Choroid plexus epithelial cell (primary cell): ENCODE measurements at regions not wholly inside any gene's neighbourhood (a gene's known extent, or its start where the extent isn't known, plus 50 kb on each side); places are given as distances from the start of the nearest gene placed in this dataset.
"Not testable (repeated sequence)": the region's sequence is repeated elsewhere in the genome, so short reads cannot be mapped to it uniquely, and the experiment has no call there.

Experiments used
- DNase-seq: peaks from one replicate; pipeline ENCODE4 v3.0.0-alpha.2; 2010; ENCODE audit warnings: low read depth
- H3K4me3 ChIP-seq: 2 replicates; pipeline ENCODE4 v1.5.1; 2011; ENCODE audit warnings: low read depth, mild to moderate bottlenecking, control low read depth, low read length, moderate library complexity
- CTCF ChIP-seq: conservative IDR thresholded peaks from 2 replicates; pipeline ENCODE4 v1.5.1; 2011; ENCODE audit warnings: low read depth, mild to moderate bottlenecking, control low read depth, inconsistent platforms, low read length, moderate library complexity

- H3K4me3 ChIP-seq = no peak overlapping the region
- no peak for TF ChIP-seq CTCF
- DNase-seq = peak; percentile 49
Measured at GRCh38 chr3:150275941-150276340, 132.2 kb upstream of the TSC22D2 start.

- no peak overlapping the region for H3K4me3 ChIP-seq
- DNase-seq = no peak
- no peak for TF ChIP-seq CTCF
Measured at GRCh38 chr3:150274372-150274771, 133.7 kb upstream of the TSC22D2 start.

DNA sequence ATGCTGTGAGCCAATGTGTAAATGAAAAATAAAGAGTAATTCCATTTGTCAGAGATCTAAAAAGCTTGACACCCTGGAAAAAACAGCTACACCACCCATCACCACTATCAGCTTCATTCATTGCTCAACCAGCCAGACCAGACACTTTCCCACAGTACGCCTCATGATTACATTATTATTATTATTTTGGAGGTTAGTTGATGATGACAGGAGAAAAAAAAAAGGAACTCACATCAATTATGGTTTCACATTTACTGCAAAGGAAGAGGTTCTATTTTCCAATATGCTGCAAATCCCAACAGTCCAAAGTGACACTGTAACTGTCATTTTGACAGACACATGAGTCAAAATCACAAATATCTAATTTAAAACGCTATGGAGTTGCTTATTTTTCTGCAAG lies 134.7 kb upstream of the TSC22D2 start:
- H3K4me3 ChIP-seq = no peak overlapping the region
- TF ChIP-seq CTCF = no peak
- DNase-seq = no peak

- no peak for TF ChIP-seq CTCF
- no peak for DNase-seq
- H3K4me3 ChIP-seq = no peak overlapping the region
Measured at GRCh38 chr3:150271591-150271960, 136.5 kb upstream of the TSC22D2 start.

DNA sequence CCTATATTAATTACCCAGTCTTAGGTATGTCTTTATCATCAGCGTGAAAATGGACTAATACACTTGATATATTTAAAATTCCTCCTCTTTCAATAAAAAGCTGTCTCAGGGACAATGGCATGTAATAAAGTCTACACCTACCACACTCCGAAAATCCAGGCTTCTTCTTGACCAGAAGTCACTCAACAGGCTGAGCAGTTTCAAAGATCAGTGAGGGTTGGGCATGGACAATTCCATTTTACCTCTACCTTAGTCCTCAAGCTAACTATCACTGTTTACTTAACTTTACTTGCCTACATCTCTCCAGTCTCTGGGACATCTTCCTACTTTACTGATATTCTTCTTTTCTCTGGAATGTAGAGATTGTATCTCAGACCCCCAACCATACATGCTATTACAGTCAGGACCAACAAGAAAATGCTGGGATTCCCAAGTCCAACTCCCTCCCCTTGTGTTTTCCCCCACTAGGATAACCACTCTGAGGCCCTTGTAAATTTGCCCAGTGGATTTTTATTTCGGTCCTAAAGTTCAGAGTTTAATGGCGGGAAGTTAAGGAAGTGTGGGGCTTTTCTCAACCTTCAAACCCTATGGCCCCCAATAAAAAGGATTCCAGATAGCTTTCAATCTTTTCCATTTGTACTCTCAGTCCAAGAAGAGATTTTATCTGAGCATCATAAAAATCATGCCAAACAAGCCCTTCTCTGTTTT lies 137.1 kb upstream of the TSC22D2 start:
- no peak for TF ChIP-seq CTCF
- no peak for DNase-seq

GRCh38 chr3:150270444-150270843 lies 137.7 kb upstream of the TSC22D2 start:
- not testable (repeated sequence) for DNase-seq, H3K4me3 ChIP-seq

More for the DNA sequence above, 137.1 kb upstream of the TSC22D2 start:
- H3K4me3 ChIP-seq = no peak overlapping the region

DNA sequence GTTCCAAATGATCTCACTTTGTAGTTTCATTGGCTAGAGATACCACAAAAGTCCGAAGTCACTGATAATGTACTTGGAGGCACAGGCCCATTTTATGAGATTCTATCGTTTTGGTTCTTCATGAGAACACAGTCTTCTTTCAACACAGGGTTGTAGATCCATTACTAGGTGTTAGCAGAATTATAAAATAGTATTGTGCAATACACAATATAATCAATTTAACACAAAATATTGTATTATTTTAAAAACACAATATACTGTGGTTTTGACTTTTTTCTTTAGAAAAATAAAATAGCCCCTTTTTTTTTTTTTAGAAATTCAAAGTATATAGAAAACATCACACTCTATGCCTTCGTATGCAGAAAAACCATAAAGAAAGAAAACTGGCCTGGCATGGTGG lies 138.6 kb upstream of the TSC22D2 start:
- H3K4me3 ChIP-seq = no peak overlapping the region
- no peak for TF ChIP-seq CTCF
- DNase-seq = no peak
